Activated naive CD8-positive, alpha-beta T cell treated with anti-CD3 and anti-CD28 coated beads, Interleukin-2, amount 50 U/mL, for 24 hours (primary cell): ENCODE measurements at regions not wholly inside any gene's neighbourhood (a gene's known extent, or its start where the extent isn't known, plus 50 kb on each side); places are given as distances from the start of the nearest gene placed in this dataset.

Source experiments
- ATAC-seq: fragments of 150-1000 bp; cut with Tn5 transposase; one replicate; pipeline ENCODE4 v1.10.0; 2021
- DNase-seq: peaks from one replicate; pipeline ENCODE4 v3.0.0; 2021
- H3K27ac Mint-ChIP-seq: one replicate; pipeline ENCODE4 v1.8.0; 2021; ENCODE audit warnings: mild to moderate bottlenecking, mixed read lengths
- H3K27me3 Mint-ChIP-seq: one replicate; pipeline ENCODE4 v1.8.0; 2021; ENCODE audit warnings: mixed read lengths
- H3K36me3 Mint-ChIP-seq: one replicate; pipeline ENCODE4 v1.8.0; 2021; ENCODE audit warnings: low read depth, mixed read lengths
- H3K4me1 Mint-ChIP-seq: one replicate; pipeline ENCODE4 v1.8.0; 2021; ENCODE audit warnings: mixed read lengths
- H3K4me3 Mint-ChIP-seq: one replicate; pipeline ENCODE4 v1.8.0; 2021; ENCODE audit warnings: mild to moderate bottlenecking, moderate library complexity, mixed read lengths
- H3K9me3 Mint-ChIP-seq: one replicate; pipeline ENCODE4 v1.8.0; 2021; ENCODE audit warnings: mixed read lengths

DNA sequence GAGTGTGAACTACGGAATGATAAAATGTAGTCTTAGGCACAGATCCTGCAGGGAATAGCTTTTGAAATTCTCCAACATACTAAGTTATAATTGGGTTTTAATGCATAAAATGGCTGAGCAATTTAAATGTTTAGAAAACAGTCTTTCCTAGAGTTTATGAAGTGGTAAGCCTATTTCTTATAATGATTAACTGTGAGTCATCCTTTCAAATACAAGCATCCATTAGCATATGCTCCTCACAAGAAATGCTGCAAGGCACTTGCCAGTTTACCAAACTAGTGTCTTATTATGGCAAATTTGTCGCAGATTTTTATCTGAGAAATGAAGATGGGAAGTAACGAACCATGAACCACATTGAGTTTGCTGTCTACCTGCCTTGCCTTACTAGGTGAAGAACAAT is 101.3 kb upstream of the ESRRG start:
- DNase-seq = no peak
- Mint-ChIP-seq H3K27ac (no peak overlapping the region), H3K4me1 (no peaks in the 10 kb centered on the region), H3K4me3 (no peak overlapping the region), H3K27me3 (no peaks in the 10 kb centered on the region), H3K36me3 (no peaks in the 10 kb centered on the region), H3K9me3 (peaks cover 8% of the 10 kb centered on the region)
- ATAC-seq = no peak

DNA sequence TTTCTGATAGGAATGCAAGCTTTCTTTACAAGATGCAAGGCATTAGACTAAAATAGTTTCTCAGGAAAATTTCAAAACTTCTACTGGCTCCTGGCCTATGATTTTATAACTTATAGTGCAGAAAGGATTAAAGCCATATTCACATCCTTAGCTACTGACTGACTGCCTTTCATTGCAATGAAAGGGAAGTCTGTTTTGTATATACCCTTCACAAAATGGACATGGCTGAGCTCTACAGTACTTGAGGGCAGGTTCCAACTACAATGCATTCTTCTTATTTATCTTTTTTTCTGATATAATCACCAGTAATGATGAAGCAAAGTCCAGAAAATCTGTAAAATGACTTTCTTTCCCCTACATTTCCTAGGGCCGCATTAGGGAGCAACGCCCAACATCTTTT is 100.5 kb upstream of the ESRRG start:
- DNase-seq (no peak), ATAC-seq (no peak)
- no peaks in the 10 kb centered on the region for H3K36me3 Mint-ChIP-seq
- H3K27me3 Mint-ChIP-seq = no peaks in the 10 kb centered on the region
- no peaks in the 10 kb centered on the region for H3K4me1 Mint-ChIP-seq
- H3K4me3 Mint-ChIP-seq = no peak overlapping the region
- peaks cover 15% of the 10 kb centered on the region for H3K9me3 Mint-ChIP-seq
- H3K27ac Mint-ChIP-seq = no peak overlapping the region

DNA sequence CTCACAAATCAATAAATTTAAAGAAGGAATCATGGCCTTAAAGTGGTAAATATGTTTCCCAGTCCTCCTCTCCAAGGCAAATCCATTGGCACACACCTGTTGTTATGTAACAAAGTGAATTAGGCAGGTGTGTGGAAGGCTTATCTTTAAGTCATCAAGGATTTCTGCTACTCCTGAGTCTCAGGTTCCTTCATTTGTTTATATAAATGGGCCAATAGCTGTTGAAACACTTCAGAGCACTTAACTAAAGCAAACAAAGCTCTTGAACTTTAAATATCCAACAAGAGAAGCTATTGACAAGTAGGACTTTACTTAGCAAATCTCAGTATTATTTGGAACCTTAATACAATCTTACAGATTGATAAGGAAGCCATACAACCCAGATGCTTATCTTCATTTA is 99.3 kb upstream of the ESRRG start:
- H3K9me3 Mint-ChIP-seq = peaks cover 17% of the 10 kb centered on the region
- DNase-seq (no peak), ATAC-seq (no peak)
- no peaks in the 10 kb centered on the region for H3K4me1 Mint-ChIP-seq
- no peak overlapping the region for H3K27ac Mint-ChIP-seq
- H3K27me3 Mint-ChIP-seq = no peaks in the 10 kb centered on the region
- H3K36me3 Mint-ChIP-seq = no peaks in the 10 kb centered on the region
- H3K4me3 Mint-ChIP-seq = no peak overlapping the region

DNA sequence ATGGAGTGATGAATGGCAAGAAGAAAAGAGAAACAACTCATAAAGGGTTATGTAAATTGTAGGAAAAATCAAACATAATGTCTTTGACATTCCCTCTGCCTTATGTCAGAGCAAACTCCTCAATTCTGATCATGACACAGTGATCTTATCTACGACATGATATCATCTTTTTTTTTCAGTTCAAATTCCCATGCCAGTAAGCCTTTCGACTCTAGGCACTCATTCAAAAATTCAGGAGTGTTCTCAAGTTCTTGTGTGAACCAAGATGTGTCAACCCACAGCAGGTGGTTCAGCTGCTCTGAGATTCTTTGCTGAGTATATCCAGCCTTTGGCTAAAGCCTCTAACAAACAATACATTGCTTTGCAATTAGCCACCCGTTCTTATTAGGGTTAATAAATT is 97.1 kb upstream of the ESRRG start:
- no peaks in the 10 kb centered on the region for H3K27me3 Mint-ChIP-seq
- H3K4me1 Mint-ChIP-seq = no peaks in the 10 kb centered on the region
- no peak overlapping the region for H3K4me3 Mint-ChIP-seq
- DNase-seq = no peak
- no peak overlapping the region for H3K27ac Mint-ChIP-seq
- H3K9me3 Mint-ChIP-seq = peaks cover 17% of the 10 kb centered on the region
- H3K36me3 Mint-ChIP-seq = no peaks in the 10 kb centered on the region
- ATAC-seq = no peak

DNA sequence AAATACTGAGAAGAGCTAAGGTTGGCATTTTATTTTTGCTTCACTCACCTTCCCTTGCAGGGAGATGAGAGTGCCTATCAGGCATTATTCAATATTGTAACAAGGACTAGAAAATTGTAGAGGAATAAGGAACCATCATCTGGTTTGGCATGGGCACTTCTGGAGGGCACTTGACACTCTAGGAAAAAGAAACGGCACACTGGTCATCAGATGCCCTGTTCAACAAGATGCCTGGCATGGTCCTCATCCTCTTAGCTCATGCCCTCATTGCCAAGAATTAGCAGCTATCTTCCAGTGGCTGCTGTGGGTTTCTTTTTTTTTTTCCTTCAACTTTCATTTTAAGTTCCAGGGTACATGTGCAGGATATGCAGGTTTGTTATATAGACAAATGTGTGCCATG is 95.1 kb upstream of the ESRRG start:
- H3K4me3 Mint-ChIP-seq = no peak overlapping the region
- DNase-seq = no peak
- peaks cover 13% of the 10 kb centered on the region for H3K9me3 Mint-ChIP-seq
- no peak for ATAC-seq
- H3K4me1 Mint-ChIP-seq = no peaks in the 10 kb centered on the region
- H3K27ac Mint-ChIP-seq = no peak overlapping the region
- H3K27me3 Mint-ChIP-seq = no peaks in the 10 kb centered on the region
- H3K36me3 Mint-ChIP-seq = no peaks in the 10 kb centered on the region

DNA sequence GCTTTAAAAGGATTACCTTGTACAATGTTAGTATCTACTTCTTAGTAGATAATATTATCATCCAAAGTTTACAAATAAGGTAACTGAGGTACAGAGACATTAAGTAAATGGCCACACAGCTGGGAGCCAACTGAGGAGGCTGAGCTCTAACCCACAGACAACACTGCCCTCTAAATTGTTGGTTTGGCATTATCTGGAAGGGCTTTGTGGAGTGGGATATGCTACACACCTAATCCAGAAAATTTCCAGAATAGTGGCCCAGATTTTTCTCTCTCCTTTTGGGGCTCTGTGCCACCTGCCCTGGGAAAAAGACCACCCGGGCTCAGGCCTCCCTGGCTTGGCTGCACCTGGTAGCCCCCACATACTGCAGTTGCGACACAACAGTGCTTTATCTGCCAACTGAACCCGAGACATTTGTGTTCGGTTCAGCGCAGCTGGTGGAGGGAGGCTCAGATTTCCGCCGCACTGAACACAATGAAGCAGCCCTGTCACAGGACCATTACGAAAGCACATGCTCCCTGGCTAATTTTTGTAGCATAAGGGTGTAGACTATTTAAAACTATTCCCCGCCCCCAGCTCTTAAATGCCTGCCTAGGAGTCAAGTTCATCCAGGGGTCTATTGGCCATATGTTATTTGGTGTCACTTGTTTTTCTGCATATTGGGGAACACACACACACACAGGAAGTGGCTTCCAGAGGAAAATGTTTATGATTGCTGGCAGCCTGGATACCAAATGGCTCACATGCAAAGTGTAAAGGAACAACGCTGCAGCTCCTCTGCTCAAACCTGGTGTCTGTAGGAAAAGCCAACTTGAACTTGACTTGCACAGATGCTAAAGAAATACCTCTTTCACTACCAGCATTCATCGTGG is 92.3 kb upstream of the ESRRG start:
- H3K27ac Mint-ChIP-seq = no peak overlapping the region
- no peaks in the 10 kb centered on the region for H3K36me3 Mint-ChIP-seq
- no peak overlapping the region for H3K4me3 Mint-ChIP-seq
- no peak for ATAC-seq
- H3K4me1 Mint-ChIP-seq = no peaks in the 10 kb centered on the region
- H3K27me3 Mint-ChIP-seq = no peaks in the 10 kb centered on the region
- DNase-seq = no peak
- H3K9me3 Mint-ChIP-seq = peaks cover 13% of the 10 kb centered on the region

DNA sequence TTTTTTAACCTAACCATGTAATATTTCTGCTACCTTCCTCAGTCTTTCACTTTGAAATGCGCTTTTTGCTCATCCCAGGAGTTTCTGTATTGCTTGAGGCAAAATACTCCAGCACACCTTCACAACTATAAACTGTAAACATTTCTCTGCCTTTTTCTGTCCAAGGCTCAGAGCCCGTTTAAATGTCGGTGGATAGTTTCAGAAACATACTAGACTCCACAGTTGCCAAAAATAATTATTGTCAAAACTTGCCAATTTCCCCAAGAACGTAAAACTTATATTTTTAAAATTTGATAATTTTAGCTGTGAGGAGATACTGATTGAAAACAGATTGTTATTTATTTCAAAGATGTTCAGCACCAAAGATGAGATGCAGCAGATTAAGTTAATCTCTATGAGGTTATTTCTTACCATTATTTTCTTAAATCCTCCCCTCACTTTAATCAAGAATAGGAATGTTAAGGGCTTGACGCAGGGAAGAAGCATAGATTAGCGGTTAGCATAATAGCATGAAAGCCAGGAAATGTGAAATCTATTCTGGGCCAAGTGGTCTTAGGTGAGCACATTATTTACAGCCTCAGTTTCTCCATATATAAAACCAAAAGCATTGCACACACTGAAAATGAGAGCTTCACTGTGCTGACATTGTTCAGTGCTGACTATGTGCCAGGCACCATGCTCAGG is 91.5 kb upstream of the ESRRG start:
- no peaks in the 10 kb centered on the region for H3K36me3 Mint-ChIP-seq
- ATAC-seq (no peak), DNase-seq (no peak)
- no peaks in the 10 kb centered on the region for H3K4me1 Mint-ChIP-seq
- H3K27me3 Mint-ChIP-seq = no peaks in the 10 kb centered on the region
- no peak overlapping the region for H3K4me3 Mint-ChIP-seq
- H3K9me3 Mint-ChIP-seq = peaks cover 12% of the 10 kb centered on the region
- H3K27ac Mint-ChIP-seq = no peak overlapping the region

DNA sequence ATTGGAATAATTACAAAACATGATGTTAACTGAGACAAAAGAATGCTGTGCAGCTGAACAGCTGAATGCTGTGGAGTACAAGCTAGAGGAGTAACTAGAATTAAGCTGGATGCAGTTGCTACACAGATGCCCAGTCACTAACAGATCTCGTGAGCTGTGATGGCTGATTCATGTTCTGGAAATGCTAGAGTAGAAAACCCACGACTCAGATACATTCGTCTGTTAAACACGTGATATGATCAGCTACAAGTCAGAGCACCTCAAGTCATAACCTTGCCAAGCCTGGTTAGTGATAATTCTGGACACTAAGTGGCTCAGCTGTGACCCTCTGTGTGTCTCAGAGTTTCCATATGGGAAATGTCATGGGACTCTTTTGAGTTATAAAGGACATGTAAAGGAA is 89.7 kb upstream of the ESRRG start:
- H3K27ac Mint-ChIP-seq = no peak overlapping the region
- no peak overlapping the region for H3K4me3 Mint-ChIP-seq
- DNase-seq = no peak
- H3K9me3 Mint-ChIP-seq = no peaks in the 10 kb centered on the region
- no peaks in the 10 kb centered on the region for H3K4me1 Mint-ChIP-seq
- ATAC-seq = no peak
- no peaks in the 10 kb centered on the region for H3K27me3 Mint-ChIP-seq
- H3K36me3 Mint-ChIP-seq = no peaks in the 10 kb centered on the region

DNA sequence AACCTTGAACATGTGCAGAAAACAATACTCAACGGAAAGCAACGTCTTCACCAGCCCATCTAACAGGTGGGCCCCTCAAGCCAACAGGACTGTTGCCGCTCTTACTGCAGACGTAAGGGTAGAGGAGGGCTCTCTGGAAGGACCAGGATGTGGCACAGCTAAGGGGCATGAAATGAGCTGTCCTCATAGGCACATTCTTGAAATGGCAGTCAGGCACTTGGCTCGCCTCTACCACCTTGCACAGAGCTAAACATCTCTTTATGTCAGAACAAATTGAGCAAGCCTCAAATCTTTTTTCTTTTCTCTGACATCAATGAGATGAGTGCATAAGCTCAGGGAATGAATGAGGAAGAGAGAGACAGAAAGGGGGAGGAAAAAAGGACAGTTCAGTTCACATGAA is 86.4 kb upstream of the ESRRG start:
- Mint-ChIP-seq H3K36me3 (no peaks in the 10 kb centered on the region), H3K27me3 (no peaks in the 10 kb centered on the region), H3K9me3 (no peaks in the 10 kb centered on the region), H3K27ac (no peak overlapping the region), H3K4me1 (no peaks in the 10 kb centered on the region), H3K4me3 (no peak overlapping the region)
- DNase-seq = no peak
- ATAC-seq = no peak

DNA sequence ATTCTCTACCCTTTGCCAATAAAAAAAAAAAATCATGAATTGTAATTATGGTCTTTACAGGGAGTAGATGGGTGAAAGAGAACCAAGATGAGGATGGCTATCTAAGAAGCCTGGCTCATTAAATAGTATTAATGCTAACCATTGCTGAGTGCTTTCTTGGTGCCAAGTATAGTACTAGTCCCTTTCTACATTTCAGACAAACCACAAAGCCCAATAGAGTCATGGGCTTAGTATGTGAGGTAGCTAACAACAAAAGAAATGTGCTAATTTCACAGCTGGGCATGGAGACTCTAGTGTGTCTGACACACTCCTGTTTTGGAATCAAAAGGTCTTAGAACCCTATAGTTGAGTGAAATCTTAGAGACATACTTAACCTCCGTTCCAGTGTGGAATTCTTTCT is 84.5 kb upstream of the ESRRG start:
- Mint-ChIP-seq H3K36me3 (no peaks in the 10 kb centered on the region), H3K27ac (no peak overlapping the region)
- no peak for ATAC-seq

DNA sequence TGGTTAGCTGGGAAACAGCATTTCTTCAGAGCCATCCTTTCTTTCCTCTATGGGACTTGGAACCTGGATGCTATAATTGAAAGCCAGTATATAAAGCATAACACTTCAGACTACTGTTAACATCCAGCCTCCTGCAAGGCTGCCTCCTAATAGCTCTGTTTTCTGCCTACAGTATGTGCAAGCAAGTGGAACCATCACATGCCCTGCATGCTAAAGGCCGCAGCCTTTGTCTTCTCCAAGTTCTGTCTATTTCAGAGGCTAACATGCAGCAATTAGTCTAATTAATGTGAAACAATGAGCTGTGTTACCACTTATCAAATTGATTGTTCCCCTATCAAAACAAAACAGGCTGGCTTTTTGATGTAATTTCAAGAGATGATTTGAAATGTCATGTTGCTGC is 82.7 kb upstream of the ESRRG start:
- Mint-ChIP-seq H3K27ac (no peak overlapping the region), H3K4me1 (no peaks in the 10 kb centered on the region), H3K4me3 (no peak overlapping the region), H3K9me3 (peaks cover 4% of the 10 kb centered on the region), H3K36me3 (no peaks in the 10 kb centered on the region), H3K27me3 (no peaks in the 10 kb centered on the region)
- DNase-seq = no peak
- ATAC-seq = no peak

More for the DNA sequence above, 84.5 kb upstream of the ESRRG start:
- Mint-ChIP-seq H3K4me1 (no peaks in the 10 kb centered on the region), H3K4me3 (no peak overlapping the region), H3K27me3 (no peaks in the 10 kb centered on the region), H3K9me3 (no peaks in the 10 kb centered on the region)
- DNase-seq = no peak

DNA sequence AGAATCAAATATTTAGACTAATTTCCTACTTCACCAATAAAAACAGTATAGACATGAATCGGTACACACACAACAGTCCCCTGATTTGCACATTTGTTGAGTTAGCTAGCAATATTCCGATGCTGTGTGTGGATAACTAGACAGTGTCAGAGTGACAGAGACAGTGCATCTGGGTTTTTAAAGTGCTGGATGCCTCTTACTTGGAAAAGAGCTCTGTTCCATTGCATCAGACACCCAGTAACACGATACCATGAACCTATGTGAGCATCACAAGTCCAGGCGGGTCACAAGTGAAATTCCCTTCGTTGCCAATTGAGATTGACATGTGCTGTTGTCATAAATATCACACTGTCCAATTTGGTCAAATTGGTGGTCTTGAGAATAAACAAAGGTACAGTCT is 82.0 kb upstream of the ESRRG start:
- no peak for DNase-seq
- Mint-ChIP-seq H3K27me3 (no peaks in the 10 kb centered on the region), H3K27ac (no peak overlapping the region), H3K9me3 (peaks cover 4% of the 10 kb centered on the region), H3K4me1 (no peaks in the 10 kb centered on the region), H3K4me3 (no peak overlapping the region), H3K36me3 (no peaks in the 10 kb centered on the region)
- ATAC-seq = no peak

DNA sequence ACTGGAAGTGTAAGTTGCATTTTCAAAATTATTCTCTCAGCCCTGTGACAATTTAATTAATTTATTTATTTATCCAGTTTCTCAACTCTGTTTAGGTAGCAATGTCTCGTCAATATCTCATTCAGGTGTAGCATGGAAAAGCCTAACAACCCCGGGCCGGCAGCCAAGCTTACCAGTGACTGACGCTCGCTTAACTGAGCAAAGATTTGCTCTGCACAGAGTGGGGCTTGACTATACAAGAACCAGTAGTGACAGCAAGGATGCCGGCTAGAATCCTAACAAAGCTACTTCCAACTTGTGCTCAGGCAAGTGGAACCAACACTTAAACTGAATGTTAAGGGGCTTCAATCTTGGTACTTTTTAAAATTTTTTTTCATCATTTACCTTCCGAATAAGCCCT is 80.9 kb upstream of the ESRRG start:
- no peaks in the 10 kb centered on the region for H3K4me1 Mint-ChIP-seq
- no peaks in the 10 kb centered on the region for H3K27me3 Mint-ChIP-seq
- no peak overlapping the region for H3K4me3 Mint-ChIP-seq
- ATAC-seq (no peak), DNase-seq (no peak)
- H3K36me3 Mint-ChIP-seq = no peaks in the 10 kb centered on the region
- no peak overlapping the region for H3K27ac Mint-ChIP-seq
- peaks cover 4% of the 10 kb centered on the region for H3K9me3 Mint-ChIP-seq

DNA sequence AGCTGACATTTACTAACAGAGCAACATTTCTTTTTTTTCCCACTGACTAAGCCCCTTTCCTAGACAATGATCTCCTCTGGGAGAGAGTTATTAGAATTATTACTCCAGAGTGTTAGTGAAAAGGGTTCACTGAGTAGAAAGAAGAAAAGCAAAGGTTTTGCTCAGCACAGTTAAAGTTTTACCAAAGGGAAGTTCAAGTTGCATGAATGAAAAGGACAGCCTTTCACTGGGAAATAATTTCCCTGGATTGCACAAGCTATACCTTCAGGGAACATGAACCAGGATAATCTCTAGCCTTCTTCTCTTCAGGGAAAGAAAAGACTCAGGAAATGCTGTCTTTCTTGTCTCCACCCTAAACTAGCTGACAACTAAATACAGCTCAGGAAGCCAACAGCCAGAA is 71.4 kb upstream of the ESRRG start:
- H3K4me1 Mint-ChIP-seq = no peaks in the 10 kb centered on the region
- H3K9me3 Mint-ChIP-seq = no peaks in the 10 kb centered on the region
- H3K36me3 Mint-ChIP-seq = no peaks in the 10 kb centered on the region
- peaks cover 2% of the 10 kb centered on the region for H3K27me3 Mint-ChIP-seq
- H3K4me3 Mint-ChIP-seq = no peak overlapping the region
- no peak for ATAC-seq
- DNase-seq = no peak
- no peak overlapping the region for H3K27ac Mint-ChIP-seq

DNA sequence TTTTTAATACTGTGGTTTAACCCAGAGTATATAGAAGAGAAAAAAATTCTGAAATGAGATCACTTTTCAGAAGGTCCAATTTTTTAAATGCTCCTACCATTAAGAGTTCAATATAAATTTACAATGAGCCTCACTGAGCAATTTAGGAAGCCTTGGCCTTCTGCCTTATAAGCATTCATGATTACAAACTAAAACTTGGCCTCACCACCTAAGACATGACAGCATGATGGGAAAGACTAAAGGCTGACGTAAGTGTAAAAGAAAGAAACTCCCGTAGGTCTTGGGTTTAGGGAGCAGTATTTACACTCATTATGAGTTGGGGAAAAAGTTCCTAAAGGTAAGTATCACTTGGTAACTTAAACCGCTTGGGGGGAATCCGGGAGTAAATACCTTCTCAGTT is 70.7 kb upstream of the ESRRG start:
- H3K27ac Mint-ChIP-seq = no peak overlapping the region
- no peaks in the 10 kb centered on the region for H3K9me3 Mint-ChIP-seq
- DNase-seq (no peak), ATAC-seq (no peak)
- H3K36me3 Mint-ChIP-seq = no peaks in the 10 kb centered on the region
- H3K27me3 Mint-ChIP-seq = peaks cover 2% of the 10 kb centered on the region
- no peaks in the 10 kb centered on the region for H3K4me1 Mint-ChIP-seq
- no peak overlapping the region for H3K4me3 Mint-ChIP-seq
